ENCODE measurements at regions not wholly inside any gene's neighbourhood (a gene's known extent, or its start where the extent isn't known, plus 50 kb on each side); places are given as distances from the start of the nearest gene placed in this dataset.

DNA sequence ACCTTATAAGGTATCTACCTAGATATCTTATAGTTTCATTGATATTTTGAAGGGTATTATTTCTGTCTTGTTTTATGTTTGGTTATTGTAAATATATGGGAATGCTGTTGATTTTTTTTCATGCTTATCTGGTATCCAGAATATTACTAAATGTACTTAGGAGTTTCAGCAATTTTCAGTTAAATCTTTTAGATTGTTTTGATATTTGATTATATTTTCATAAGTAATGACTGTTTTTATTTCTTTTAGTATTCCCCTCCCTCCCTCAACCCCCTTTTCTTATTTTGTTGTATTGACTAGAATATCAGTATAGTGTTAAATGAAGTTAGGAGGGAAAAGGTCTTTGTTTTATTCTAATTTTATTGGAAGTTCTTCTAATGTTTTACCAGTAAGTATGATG lies 344.4 kb upstream of the PROX1 start:
- DNase-seq (ENCODE audit: low spot score): no peak

GRCh38 chr1:213647864-213648650 lies 339.7 kb upstream of the PROX1 start:
- no peak for DNase-seq (ENCODE audit: low spot score)

- DNase-seq (ENCODE audit: low spot score): no peak
These were observed 338.4 kb upstream of the PROX1 start for GRCh38 chr1:213649373-213649772.

GRCh38 chr1:213650603-213651002 lies 337.2 kb upstream of the PROX1 start:
- DNase-seq (ENCODE audit: low spot score): no peak

GRCh38 chr1:213651077-213651476 lies 336.7 kb upstream of the PROX1 start:
- DNase-seq (ENCODE audit: low spot score): no peak

DNA sequence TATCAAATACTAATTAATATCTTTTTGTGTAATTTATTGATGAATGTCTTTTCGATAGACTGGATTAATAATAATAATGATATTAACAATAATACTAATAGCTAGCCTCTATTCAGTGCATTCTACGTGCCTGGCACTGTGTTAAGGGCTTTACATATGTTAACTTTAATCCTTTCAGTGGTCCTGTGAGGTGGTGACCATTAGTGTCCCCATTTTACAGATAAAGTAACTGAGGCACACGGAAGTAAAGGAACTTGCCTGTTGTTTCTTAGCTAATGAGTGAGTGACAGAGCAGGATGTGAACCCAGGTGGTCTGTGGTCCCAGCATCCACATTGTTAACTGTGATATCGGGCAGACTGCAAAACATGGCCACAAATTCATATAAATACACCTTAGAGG lies 335.7 kb upstream of the PROX1 start:
- no peak for DNase-seq (ENCODE audit: low spot score)

- DNase-seq (ENCODE audit: low spot score): no peak
These were observed 331.7 kb upstream of the PROX1 start for GRCh38 chr1:213656039-213656438.

DNA sequence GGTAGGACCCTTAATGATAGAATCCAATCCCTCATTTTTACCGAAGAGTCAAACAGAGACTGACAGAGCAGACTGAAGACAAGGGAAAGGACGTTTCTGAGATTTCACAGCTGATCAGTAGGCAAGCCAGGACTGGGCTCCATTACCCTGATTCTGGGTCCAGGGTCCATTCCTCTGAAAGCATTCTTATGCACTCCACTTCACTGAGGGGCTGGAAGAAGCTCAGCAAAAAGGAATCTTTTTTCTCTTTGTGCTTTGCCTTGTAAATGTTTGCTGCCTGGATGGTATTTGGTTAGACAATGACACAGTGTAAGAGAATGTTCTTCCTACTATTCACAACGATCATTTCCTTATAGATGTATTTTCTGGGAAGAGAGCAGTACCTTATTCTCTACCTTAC lies 331.3 kb upstream of the PROX1 start:
- DNase-seq (ENCODE audit: low spot score): no peak

- no peak for DNase-seq (ENCODE audit: low spot score)
These were observed 330.8 kb upstream of the PROX1 start for GRCh38 chr1:213657013-213657412.

DNA sequence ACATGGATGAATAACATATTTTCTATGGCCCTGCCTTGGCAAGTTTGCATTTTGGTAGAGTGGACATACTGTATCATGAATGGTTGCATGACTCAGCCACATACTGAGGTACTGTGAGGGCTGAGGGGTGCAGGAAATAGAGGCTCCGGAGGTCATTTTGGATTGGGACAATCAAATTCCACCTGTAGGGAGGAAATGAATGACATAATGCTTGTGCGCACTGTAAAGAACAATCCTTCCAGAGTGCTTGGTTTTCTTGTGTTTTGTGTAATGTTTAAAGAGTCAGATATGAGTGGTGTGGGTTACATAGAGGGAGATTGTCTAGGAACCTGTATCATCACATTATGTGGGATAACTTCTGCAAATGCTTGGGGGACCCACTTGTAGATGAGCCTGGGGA lies 329.9 kb upstream of the PROX1 start:
- no peak for DNase-seq (ENCODE audit: low spot score)

DNA sequence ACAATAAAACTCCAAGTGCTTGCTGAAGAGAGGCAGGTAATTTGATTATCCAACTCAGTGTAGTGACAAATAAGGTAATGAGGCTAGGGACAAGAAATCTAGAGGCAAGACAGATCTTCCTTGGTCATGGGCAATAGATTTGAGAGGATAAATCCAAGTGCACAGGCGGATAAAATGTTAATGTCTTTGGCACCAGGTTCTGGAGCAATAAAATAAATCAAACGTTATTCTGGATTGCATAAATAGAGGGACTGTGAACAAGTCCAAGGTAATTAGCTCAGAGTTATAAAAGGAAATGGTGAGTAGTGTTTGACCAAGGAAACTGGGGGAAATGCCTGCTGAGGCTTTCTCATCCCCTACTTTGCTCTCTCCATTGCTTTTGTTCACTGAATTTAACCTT lies 329.3 kb upstream of the PROX1 start:
- no peak for DNase-seq (ENCODE audit: low spot score)

DNA sequence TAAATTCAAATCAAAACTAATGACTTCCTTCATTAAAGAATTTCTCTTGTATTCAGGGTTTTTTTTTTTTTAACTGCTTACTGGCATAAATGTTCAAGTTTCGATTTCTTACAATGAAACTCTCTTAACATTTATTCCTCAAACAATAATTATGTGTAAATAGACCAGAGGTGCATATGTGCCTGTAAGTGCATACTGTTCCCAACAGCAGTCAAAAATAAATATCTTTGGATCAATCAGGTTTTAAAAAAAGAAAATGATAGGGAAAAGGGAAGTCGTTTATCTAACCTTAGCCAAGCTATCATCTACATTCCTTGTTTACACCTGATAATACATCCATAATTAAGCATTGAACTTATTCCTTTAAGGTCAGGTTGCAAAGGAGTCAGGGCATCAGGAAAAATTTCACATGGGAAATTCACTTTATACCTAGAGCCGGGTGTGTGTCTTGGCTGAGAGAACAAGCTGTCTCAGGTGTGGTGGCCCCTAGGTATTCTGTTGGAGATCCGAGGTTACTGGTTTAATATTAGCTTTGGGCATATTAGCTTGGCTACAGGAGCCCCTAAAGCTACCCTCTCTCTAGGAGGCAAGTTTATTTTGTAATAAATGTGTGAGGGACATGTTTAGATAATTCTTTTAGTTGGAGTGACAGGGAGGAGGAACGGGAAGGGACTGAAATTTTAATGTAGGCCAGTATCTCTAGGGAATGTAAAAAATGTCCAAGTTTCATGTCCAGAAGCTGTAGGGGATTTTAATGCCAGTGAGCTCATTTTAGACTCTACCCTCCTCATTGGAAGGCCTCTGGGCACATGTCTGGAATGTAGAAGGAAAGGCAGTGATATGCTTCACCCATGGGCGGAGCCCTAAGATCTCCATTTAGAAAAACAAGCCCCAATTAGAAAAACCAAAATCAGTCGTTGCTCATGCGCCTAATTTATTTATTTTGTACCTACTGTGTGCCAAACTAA lies 327.9 kb upstream of the PROX1 start:
- DNase-seq (ENCODE audit: low spot score): no peak

- no peak for DNase-seq (ENCODE audit: low spot score)
These were observed 326.5 kb upstream of the PROX1 start for GRCh38 chr1:213661302-213661701.

DNA sequence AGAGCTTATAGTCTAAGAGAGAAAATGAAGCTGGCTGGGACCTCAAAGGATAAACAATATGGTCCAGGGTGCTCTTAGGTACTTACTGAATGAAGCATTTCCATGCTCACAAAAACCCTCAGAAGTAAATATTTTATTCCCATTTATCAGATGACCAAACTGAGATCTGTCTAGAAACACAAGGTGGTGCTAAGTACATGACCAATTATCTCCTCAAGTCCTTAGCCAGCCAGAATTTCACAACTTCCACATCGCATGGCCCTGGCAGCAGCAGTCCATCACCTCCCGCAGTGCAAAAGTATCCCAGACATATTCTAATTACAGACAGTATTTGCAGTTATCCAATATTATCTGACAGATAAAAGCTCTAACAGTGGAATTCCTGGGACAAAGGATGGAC lies 321.7 kb upstream of the PROX1 start:
- no peak for DNase-seq (ENCODE audit: low spot score)

DNA sequence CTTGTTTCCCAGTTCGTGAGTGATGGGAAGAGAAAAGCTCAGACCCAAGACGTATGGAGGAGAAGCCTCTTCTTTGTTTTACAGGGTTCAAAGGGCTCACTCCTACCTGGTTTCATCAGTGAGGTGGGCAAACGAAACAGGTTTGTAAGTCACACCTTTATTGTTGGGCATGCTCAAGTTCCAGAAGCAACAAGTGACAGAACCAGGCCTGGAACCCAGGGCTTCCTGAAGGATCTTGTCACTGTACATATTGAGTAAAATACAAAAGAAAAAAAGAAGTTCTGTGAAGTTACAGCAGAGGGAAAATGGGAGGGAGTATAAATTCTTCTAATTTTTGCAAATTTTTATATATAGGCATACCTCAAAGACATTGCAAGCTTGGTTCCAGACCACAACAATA lies 320.9 kb upstream of the PROX1 start:
- no peak for DNase-seq (ENCODE audit: low spot score)

DNA sequence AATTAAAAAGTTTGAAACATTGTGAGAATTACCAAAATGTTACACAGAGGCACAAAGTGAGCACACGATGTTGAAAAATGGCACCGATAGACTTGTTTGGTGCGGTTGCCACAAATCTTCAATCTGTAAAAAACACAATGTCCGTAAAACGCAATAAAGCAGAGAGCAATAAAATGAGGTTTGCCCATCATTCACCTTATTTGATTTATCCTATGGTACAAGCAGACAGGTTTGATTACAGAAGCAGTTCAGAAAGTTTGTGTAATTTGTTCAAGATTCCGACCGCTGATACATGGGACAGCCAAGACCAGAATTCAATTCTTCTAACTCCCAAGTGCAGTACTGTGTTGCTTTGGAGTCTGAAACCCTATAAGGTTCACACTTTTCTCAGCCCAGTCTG lies 318.3 kb upstream of the PROX1 start:
- DNase-seq (ENCODE audit: low spot score): no peak

DNA sequence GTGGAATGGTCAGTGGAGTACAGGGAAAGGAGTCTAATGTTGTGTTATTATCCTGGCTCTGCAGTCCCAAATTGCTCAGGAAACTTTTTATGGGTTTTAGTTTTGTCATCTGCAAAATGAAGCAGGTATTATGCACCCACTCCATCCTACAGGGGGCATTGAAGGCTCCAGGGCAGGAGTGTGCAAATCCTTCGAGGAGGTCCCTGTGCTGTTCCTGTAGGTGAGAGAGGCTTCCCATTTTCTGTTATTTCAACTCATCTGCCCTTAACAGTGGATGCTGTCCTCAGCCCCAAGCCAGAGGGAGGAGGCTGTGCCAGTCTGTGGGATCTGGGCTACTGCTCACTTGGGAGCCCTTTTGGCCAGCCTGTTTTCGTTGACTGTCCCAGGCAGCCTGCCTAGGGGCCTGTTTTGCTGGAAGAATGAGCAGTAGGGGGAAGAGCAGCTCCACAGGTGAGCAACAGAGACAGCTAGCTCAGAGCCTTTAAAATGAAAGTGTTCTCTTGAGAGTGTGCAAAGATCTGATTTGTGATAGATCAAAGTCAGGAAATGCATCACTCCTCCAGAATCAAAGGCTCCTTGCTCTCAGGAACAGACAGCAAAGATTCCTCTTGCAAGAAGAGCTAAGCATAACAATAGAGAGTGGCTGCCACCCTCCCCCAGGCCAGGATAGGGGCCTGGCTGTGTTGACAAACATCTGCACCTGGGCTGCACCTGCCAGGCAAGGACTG lies 317.6 kb upstream of the PROX1 start:
- no peak for DNase-seq (ENCODE audit: low spot score)

DNA sequence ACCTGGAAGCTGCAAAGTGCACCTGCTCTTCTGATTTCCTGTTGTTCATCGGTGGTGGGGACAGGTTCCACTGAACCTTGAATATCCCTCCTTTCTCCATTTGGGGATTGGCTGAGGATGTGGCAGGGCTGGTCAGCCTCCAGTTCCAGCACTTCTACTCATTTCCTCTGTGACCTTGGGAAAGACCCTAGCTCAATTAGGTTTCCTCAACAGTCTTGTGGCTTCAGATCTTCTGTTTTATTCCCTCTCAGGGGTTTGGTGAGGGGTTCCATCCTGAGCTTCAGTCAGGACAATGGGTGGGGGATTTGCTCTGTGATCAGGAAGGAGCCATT lies 317.1 kb upstream of the PROX1 start:
- no peak for DNase-seq (ENCODE audit: low spot score)

DNA sequence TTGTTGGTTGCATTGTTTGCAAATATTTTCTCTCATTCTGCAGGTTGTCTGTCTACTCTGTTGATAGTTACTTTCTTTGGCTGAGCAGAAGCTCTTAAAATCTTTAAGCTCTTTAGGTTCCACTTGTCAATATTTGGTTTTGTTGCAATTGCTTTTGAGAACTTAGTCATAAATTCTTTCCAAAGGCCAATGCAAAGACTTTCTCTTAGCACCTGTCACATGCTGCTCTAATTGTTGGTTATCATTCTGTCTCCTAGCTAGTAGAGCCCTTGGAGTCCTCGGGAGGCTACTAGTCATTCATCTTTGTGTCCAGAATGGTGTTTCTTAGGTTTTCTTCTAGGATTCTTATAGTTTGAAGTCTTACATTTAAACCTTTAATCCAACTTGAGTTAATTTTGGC lies 312.7 kb upstream of the PROX1 start:
- DNase-seq (ENCODE audit: low spot score): no peak

DNA sequence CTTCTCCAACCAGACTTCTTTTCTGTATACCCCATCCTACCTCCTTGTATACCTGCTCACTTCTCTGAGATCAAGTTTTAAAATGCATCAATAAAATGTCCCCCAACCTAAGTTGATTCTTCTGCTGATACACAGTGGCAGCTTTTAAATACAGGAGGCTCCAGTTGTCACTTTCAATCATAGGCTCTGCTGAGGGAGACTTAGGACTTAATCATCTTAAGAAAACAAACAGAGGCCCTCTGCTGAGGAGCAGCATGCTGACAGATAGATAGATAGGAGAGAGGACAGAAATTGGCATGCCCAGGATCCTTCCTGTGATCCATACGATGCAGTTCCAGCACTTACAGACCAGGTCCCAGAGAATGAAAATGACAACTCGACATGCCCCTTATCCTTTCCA lies 311.0 kb upstream of the PROX1 start:
- DNase-seq (ENCODE audit: low spot score): no peak

DNA sequence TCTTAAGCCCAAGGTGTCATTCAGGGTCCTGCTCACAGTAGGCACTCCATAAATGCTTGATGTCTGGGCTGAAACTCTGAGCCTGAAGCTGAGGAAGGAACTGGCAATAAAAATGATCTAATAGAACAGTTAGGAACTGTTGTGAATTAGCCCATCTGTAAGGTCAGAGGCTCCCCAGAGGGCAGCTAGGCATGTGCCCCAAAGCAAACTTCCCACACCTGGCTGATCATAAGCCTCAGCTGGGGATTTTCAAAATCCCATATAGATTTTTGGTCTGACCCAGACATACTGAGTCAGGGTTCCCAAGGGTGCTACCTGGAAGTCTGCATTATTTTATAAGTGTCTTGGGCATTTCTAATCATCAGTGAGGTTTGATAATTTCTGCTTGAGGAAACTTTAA lies 309.4 kb upstream of the PROX1 start:
- DNase-seq (ENCODE audit: low spot score): no peak

- DNase-seq (ENCODE audit: low spot score): no peak
These were observed 309.0 kb upstream of the PROX1 start for GRCh38 chr1:213678753-213679152.

DNA sequence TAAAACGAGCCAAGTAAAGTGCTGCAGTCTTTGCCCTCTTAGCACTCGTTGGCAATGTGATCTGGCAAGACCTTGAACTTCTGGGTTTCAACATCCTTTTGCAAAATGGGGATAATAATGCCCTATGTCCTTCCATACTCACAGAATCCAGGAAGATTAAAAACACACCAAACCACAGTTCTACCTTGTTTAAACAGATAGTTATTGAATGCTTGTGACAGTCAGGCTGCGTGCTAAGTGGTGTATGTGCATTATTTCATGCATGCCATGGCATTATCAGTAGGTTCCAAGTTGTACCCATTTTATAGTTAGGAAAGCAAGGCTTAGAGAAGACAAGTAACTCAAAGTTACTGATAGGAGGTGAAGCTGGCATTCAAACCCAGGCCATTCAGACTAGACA lies 308.6 kb upstream of the PROX1 start:
- no peak for DNase-seq (ENCODE audit: low spot score)

Data from mucosa of gallbladder (tissue), 1 donor.